H1 (cell line): ENCODE measurements at regions not wholly inside any gene's neighbourhood (a gene's known extent, or its start where the extent isn't known, plus 50 kb on each side); places are given as distances from the start of the nearest gene placed in this dataset.

Experiments used
- CTCF ChIA-PET: fragments of 300-600 bp; sonication (Branson Sonifier 250); formaldehyde crosslinking; loops from one replicate; lab custom pipeline; 2021; ENCODE audit not compliant: partially characterized antibody; lab: Charles Lee
- POLR2A ChIA-PET: fragments of 300-600 bp; sonication (Branson Sonifier 250); formaldehyde crosslinking; loops from one replicate; lab custom pipeline; 2021; ENCODE audit warnings: inconsistent platforms; ENCODE audit not compliant: partially characterized antibody; lab: Charles Lee
- DNase-seq, 2 experiments: peaks; one replicate each; pipeline versions ENCODE4 v3.0.0 to v3.0.0-alpha.2; 2010 to 2022; ENCODE audit warnings: low spot score in 2 of 2, low read depth in 1 of 2, mixed read lengths in 1 of 2
- FAIRE-seq: peaks from 2 replicates; lab custom pipeline; 2011; peaks lifted over from hg19 to GRCh38; lab: Jason Lieb, UNC
- H2AFZ ChIP-seq: 2 replicates; pipeline ENCODE4 v1.8.1; 2012; ENCODE audit warnings: low read length, inconsistent platforms
- H2AK5ac ChIP-seq: 2 replicates; pipeline ENCODE4 v1.6.1; 2013; ENCODE audit warnings: low read depth, low read length
- H2BK120ac ChIP-seq: replicated peaks from 2 replicates; pipeline ENCODE3; 2013; ENCODE audit warnings: low read depth, low read length, inconsistent platforms
- H2BK12ac ChIP-seq: 2 replicates; pipeline ENCODE4 v1.6.1; 2013; ENCODE audit warnings: low read depth, low read length
- H2BK15ac ChIP-seq: 2 replicates; pipeline ENCODE4 v1.6.1; 2013; ENCODE audit warnings: low read length
- H2BK20ac ChIP-seq: 2 replicates; pipeline ENCODE4 v1.6.1; 2013; ENCODE audit warnings: low read length
- H2BK5ac ChIP-seq: 2 replicates; pipeline ENCODE4 v1.6.1; 2013; ENCODE audit warnings: low read depth, low read length
- H3K14ac ChIP-seq: 2 replicates; pipeline ENCODE4 v1.6.1; 2013; ENCODE audit warnings: inconsistent platforms; ENCODE audit not compliant: insufficient read length
- H3K18ac ChIP-seq: 2 replicates; pipeline ENCODE4 v1.6.1; 2013; ENCODE audit warnings: low read length; ENCODE audit errors: extremely low read depth
- H3K23ac ChIP-seq: 2 replicates; pipeline ENCODE4 v1.6.1; 2013; ENCODE audit warnings: inconsistent platforms; ENCODE audit not compliant: insufficient read length
- H3K23me2 ChIP-seq: 2 replicates; pipeline ENCODE4 v1.6.1; 2013; ENCODE audit warnings: low read depth, low read length
- H3K27ac ChIP-seq: 2 replicates; pipeline ENCODE4 v1.6.1; 2011; ENCODE audit warnings: low read depth, low read length, inconsistent platforms
- H3K27me3 ChIP-seq, 4 experiments: replicated peaks in 1 of 4; 1 replicate in 1 of 4; 2 replicates in 3 of 4; pipeline versions ENCODE4 v1.6.1 to v1.8.1; 2011 to 2013; ENCODE audit warnings: low read length in 3 of 4, mild to moderate bottlenecking in 3 of 4, inconsistent platforms in 2 of 4, mixed read lengths in 2 of 4, moderate library complexity in 1 of 4; ENCODE audit not compliant: control insufficient read depth in 3 of 4, insufficient read depth in 3 of 4; ENCODE audit errors: extremely low read depth in 1 of 4
- H3K36me3 ChIP-seq, 4 experiments: 2 replicates each; pipeline versions ENCODE4 v1.6.1 to v1.8.1; 2011 to 2013; ENCODE audit warnings: mild to moderate bottlenecking in 4 of 4, low read length in 3 of 4, moderate library complexity in 2 of 4, control low read depth in 1 of 4, inconsistent platforms in 1 of 4; ENCODE audit not compliant: insufficient read depth in 4 of 4, control insufficient read depth in 2 of 4
- H3K4ac ChIP-seq: replicated peaks from 2 replicates; pipeline ENCODE3; 2013; ENCODE audit warnings: low read length, low read depth, mixed read lengths, inconsistent platforms; ENCODE audit not compliant: insufficient read length
- H3K4me1 ChIP-seq, 4 experiments: replicated peaks in 1 of 4; 1 replicate in 1 of 4; 2 replicates in 3 of 4; pipeline versions ENCODE4 v1.6.1 to v1.8.1; 2011 to 2013; ENCODE audit warnings: low read length in 3 of 4, inconsistent platforms in 2 of 4, mixed read lengths in 1 of 4; ENCODE audit not compliant: insufficient read depth in 4 of 4, control insufficient read depth in 3 of 4
- H3K4me2 ChIP-seq, 2 experiments: 2 replicates each; pipeline versions ENCODE4 v1.6.1 to v1.8.1; 2011 to 2013; ENCODE audit warnings: low read depth in 2 of 2, low read length in 2 of 2, control low read depth in 1 of 2, inconsistent platforms in 1 of 2, mild to moderate bottlenecking in 1 of 2; ENCODE audit not compliant: insufficient read depth in 1 of 2
- H3K4me3 ChIP-seq, 4 experiments: fragments of 200-600, 300-600 bp in 1 of 4; sonication (generic), shearing (Covaris generic), sonication (Bioruptor Twin) in 1 of 4; 2 replicates each; pipeline versions ENCODE4 v1.5.1 to v1.8.1; 2011 to 2016; ENCODE audit warnings: low read length in 4 of 4, low read depth in 3 of 4, control low read depth in 2 of 4, inconsistent platforms in 2 of 4, mild to moderate bottlenecking in 2 of 4, mixed read lengths in 1 of 4, moderate library complexity in 1 of 4; ENCODE audit not compliant: insufficient read depth in 2 of 4; ENCODE audit errors: extremely low read depth in 1 of 4
- H3K56ac ChIP-seq: replicated peaks from 2 replicates; pipeline ENCODE3; 2013; ENCODE audit warnings: low read depth, mild to moderate bottlenecking, mixed read lengths, low read length, inconsistent platforms; ENCODE audit not compliant: insufficient read length
- H3K79me1 ChIP-seq: 2 replicates; pipeline ENCODE4 v1.6.1; 2013; ENCODE audit warnings: low read depth, low read length, control low read depth
- H3K79me2 ChIP-seq, 2 experiments: 2 replicates each; pipeline versions ENCODE4 v1.6.1 to v1.8.1; 2012 to 2013; ENCODE audit warnings: low read length in 2 of 2, mild to moderate bottlenecking in 2 of 2, inconsistent platforms in 1 of 2; ENCODE audit not compliant: insufficient read depth in 2 of 2, control insufficient read depth in 1 of 2
- H3K9ac ChIP-seq, 4 experiments: replicated peaks in 1 of 4; 1 replicate in 1 of 4; 2 replicates in 3 of 4; pipeline versions ENCODE4 v1.6.1 to v1.8.1; 2011 to 2013; ENCODE audit warnings: low read depth in 3 of 4, low read length in 3 of 4, control low read depth in 2 of 4, mild to moderate bottlenecking in 2 of 4, moderate library complexity in 2 of 4, inconsistent platforms in 1 of 4; ENCODE audit errors: extremely low read depth in 1 of 4
- H3K9me3 ChIP-seq, 2 experiments: 2 replicates each; pipeline versions ENCODE4 v1.6.1 to v1.8.1; 2012 to 2013; ENCODE audit warnings: mild to moderate bottlenecking in 2 of 2, moderate library complexity in 2 of 2, control low read depth in 1 of 2, inconsistent platforms in 1 of 2, low read depth in 1 of 2, low read length in 1 of 2, mixed read lengths in 1 of 2; ENCODE audit not compliant: insufficient read depth in 2 of 2
- H4K20me1 ChIP-seq, 2 experiments: replicated peaks in 1 of 2; 2 replicates each; pipeline versions ENCODE3 to v1.8.1; 2011 to 2013; ENCODE audit warnings: inconsistent platforms in 2 of 2, low read length in 2 of 2, mild to moderate bottlenecking in 1 of 2; ENCODE audit not compliant: insufficient read depth in 2 of 2, control insufficient read depth in 1 of 2
- H4K5ac ChIP-seq: 2 replicates; pipeline ENCODE4 v1.6.1; 2013; ENCODE audit warnings: low read length, low read depth, mixed read lengths, inconsistent platforms; ENCODE audit not compliant: insufficient read length
- H4K8ac ChIP-seq: 2 replicates; pipeline ENCODE4 v1.8.0; 2013; ENCODE audit warnings: mild to moderate bottlenecking, moderate library complexity, low read length, inconsistent platforms; ENCODE audit not compliant: insufficient read depth; ENCODE audit errors: extremely low read depth
- H4K91ac ChIP-seq: replicated peaks from 2 replicates; pipeline ENCODE3; 2013; ENCODE audit warnings: low read length, mixed read lengths, inconsistent platforms; ENCODE audit not compliant: insufficient read length
- FOSL1 ChIP-seq: IDR thresholded peaks from 2 replicates; pipeline ENCODE4 v1.6.1; 2011; ENCODE audit warnings: mild to moderate bottlenecking, low read depth, low read length, moderate library complexity; ENCODE audit not compliant: insufficient read depth
- MAFK ChIP-seq: IDR thresholded peaks from 2 replicates; pipeline ENCODE4 v1.6.1; 2012; ENCODE audit warnings: low read depth, mild to moderate bottlenecking, improper control_type of control experiment, low read length

DNA sequence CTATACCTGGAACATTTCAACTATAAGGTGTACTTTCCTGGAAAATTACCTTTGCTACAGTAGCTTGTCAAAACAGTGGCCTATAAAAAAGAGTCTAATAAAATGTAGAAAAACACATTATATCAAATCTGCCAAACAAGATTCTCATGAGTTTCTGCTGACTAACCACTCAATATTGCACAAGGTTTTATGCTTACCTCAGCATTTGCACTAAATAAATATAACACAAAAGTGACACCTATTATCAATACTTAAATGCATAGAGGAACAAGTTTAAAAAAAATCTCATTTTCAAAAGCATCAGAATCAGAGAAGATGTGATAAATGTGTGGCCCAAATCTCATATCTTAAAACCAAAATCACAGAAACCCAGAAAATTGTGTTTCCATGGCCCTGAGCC is 281.4 kb downstream of the RSL24D1 start:
- Histone ChIP-seq H3K27me3 (no peaks in the 10 kb centered on the region), H4K8ac (no peak overlapping the region), H3K23ac (no peak overlapping the region), H3K4me3 (no peak overlapping the region), H3K56ac (no peak overlapping the region), H3K14ac (no peak overlapping the region), H3K18ac (no peak overlapping the region), H2BK5ac (no peak overlapping the region), H3K27ac (no peak overlapping the region), H3K23me2 (no peaks in the 10 kb centered on the region), H3K4me2 (no peak overlapping the region), H2AFZ (no peak overlapping the region), H4K20me1 (no peaks in the 10 kb centered on the region), H2BK120ac (no peak overlapping the region), H2AK5ac (no peak overlapping the region), H3K36me3 (no peaks in the 10 kb centered on the region), H3K79me1 (no peaks in the 10 kb centered on the region), H3K4me1 (no peaks in the 10 kb centered on the region), H3K9me3 (peaks cover 20 to 27% of the 10 kb centered on the region in 2 experiments), H4K5ac (no peak overlapping the region), H2BK12ac (no peak overlapping the region), H3K9ac (no peak overlapping the region), H3K4ac (no peak overlapping the region), H2BK20ac (no peak overlapping the region), H4K91ac (no peak overlapping the region), H2BK15ac (no peak overlapping the region), H3K79me2 (no peaks in the 10 kb centered on the region)
- no peak for DNase-seq
- no peak for FAIRE-seq
- CTCF ChIA-PET, result no interaction called here
- POLR2A ChIA-PET, result no interaction called here
- TF ChIP-seq MAFK (peak; percentile 62; the same call in 1 of the 2 replicates), FOSL1 (no peak)
- TF ChIP-seq, all 59 proteins: peak for 1
